Right ventricle myocardium superior (tissue), 1 donor: ENCODE measurements at regions not wholly inside any gene's neighbourhood (a gene's known extent, or its start where the extent isn't known, plus 50 kb on each side); places are given as distances from the start of the nearest gene placed in this dataset.

Experiments used
- ATAC-seq: fragments of 200-7000 bp; cut with Tn5 transposase; one replicate; pipeline ENCODE4 v1.9.1; 2020; ENCODE audit warnings: mild to moderate bottlenecking; ENCODE audit not compliant: poor library complexity
- DNase-seq: peaks from one replicate; pipeline ENCODE4 v3.0.0-alpha.2; 2020
- intact Hi-C: fragments of 100-400 bp; cut with DNase I; formaldehyde crosslinking; loops from one replicate; pipeline ENCODE4 v1.11.2; 2022
- donor health status: DM: no; HTN: yes; CAD: no; lungs with severe emphysema.

DNA sequence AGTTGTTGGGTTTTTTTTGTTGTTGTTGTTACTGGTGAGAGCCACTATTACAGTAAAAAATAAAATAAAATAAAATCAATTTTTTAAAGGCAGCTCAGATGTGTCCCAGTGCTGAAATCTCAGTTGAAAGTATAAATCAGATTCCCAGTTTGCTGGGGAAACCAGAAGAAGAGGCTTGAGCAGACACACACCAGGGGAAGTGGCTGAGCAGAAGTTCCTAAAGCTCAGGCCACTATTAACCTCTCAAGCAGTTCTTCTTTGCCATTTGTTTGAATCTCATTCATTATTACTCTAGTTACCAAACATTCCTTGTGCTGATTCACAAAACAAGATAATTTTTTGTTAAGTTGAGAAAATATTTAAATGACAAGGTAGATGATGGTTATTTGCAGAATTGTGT lies 70.9 kb upstream of the ZSWIM6 start:
- no peak for ATAC-seq
- intact Hi-C loops: no loop called here

DNA sequence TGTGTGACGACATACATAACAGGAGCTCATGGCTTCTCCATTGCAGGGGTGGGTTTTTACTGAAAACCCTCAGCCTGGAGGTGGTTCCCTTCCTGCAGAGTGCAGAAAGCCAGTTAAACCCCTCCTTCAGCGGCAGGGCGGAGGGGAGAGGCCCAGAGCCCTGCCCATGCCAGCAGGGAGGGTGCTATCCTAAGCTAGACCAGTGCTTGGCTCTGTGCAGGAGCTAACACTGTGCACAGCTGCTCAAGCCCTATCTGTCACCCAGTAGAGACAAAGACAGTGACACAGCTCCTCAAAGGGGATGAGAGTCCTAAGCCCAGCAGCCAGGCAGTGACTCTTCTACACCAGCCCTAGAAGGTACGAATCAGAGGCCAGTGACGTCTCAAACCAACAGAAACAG lies 70.0 kb upstream of the ZSWIM6 start:
- DNase-seq (no peak), ATAC-seq (no peak)
- intact Hi-C loops: no loop called here

More for the DNA sequence above, 70.9 kb upstream of the ZSWIM6 start:
- DNase-seq: no peak

DNA sequence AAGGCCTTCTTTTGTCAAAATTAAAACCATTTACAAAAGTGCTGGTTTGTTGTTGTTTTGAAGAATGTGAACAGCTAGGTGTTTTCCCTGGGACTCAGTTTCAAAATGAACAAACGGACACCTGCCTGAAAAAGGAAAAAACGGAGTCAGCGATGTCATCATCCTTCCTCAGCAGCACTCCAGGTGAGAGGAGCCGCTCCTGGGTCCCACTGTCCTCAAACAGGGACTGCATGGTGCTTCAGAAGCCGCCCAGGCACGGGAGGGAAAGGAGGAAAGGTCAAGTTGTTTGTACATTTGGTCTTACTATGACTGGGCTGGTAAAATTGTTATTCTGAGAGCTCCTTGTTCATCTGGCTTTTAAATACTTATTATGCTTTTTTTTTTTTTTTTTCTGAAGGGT lies 69.0 kb upstream of the ZSWIM6 start:
- DNase-seq: no peak
- no peak for ATAC-seq
- intact Hi-C loops: no loop called here

DNA sequence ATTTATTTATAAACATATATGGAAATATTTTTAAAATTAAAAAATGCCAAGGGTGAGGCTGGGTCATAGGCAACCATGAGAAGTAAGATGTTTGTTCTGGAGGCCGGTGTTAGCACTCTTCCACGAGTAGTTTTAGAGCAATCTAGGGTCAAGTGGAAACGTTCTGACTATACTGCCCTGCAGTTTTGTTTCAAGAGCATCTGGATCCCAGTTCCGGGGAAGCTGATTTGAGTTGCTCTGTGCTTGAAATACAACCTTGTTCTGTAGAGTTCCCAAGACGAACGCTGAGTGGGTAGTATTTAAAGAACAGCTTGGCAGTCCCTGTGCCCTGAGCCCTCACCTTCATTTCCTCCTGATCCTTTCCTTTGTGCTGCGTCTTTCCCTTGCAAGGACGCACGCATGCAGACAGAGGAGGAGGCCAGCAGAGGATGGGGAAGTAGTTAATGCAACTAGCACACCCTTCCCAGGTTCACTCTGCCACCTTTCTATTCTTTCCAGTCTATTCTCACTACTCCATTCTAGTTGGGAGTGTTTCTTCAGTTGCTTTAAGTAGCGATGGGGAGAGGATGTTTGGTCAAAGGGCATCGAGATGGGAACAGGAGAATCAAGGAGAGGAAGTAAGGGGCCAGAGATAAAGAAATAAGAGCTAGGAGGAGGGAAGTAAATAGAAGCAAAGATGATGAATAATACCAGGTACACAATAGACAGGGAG lies 68.3 kb upstream of the ZSWIM6 start:
- peak; percentile 25 for ATAC-seq
- DNase-seq: no peak
- intact Hi-C loops: no loop called here

DNA sequence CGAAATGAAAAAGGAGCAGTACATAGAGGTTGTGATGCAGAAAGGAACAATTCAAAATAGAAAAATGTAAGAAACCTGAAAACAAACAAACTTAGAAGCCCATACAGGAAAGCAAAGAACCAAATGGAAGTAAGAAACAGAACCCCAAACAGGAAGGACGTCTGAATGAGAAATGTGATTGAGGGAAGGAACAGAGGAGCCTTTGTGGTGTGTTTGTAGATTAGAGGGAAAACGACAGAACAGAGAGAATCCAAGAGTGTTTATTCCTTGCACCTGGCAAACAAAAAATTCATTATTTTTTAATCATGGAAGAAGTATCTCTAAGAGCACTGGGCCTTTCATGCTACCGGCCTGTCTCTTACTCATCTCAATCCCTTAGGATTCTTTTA lies 67.8 kb upstream of the ZSWIM6 start:
- intact Hi-C loops: no loop called here
- ATAC-seq (no peak), DNase-seq (no peak)

DNA sequence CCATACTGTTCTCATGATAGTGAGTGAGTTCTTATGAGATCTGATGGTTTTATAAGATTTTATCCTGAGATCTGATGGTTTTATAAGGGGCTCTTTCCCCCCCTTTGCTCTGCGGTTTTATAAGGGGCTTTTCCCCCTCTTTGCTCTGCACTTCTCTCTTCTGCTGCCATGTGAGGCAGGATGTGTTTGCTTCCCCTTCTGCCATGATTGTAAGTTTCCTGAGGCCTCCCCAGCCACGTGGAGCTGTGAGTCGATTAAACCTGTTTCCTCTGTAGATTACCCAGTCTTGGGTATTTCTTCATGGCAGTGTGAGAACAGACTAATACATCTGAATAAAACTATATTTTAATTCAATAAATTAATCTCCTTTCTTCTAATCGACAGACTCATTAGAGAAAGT lies 64.9 kb upstream of the ZSWIM6 start:
- ATAC-seq (no peak), DNase-seq (no peak)
- intact Hi-C loops: no loop called here

DNA sequence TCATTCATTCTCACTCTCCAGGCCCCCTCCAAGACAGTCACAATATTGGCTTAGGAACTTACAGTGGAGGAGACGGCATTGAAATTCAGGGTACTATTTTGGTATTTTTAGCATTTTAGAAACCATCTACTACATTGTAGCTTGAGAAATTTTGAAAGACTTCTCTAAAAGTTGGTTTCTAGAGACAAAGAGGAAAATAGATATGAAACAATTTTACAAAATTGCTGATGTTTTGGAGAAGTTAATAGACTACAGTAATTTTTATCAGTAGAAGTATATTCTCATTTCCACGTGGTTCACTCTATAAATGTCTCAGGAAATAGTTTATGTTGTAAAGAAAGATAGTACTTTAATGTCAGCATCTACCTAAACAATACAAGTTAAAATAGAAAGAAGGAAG lies 63.2 kb upstream of the ZSWIM6 start:
- no peak for DNase-seq
- intact Hi-C loops: no loop called here
- ATAC-seq: no peak

DNA sequence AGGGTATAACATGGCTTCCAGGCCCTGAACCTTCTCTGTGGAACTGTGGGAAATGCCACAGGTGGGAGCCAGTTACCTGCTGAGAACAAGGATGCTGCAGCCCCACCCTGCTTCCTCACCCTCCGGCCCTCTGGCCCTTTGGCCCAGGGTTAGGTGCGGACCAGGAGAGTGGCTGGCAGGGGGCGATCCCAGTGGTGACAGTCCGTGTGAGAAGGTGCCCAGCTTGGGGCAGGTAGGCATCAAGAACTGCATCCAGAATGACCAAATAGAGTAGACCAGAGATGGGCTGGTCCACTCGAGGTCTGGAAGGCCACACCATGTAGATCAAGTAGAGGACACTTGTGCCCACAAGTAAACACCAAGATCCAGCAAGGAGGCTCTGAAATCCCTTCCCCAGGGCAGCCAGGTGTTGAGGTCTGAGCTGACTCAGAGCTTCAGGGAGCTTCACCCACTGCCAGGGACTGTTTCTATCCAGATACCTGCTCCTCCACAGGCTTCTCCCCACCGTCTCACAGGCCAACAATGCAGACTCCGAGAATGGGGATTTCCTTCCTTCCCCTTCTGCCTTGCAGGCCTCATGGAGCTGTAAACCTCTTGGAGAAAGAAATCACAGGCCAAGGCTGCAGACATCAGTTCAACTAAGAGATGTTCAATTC lies 61.4 kb upstream of the ZSWIM6 start:
- intact Hi-C loops: no loop called here
- no peak for DNase-seq

DNA sequence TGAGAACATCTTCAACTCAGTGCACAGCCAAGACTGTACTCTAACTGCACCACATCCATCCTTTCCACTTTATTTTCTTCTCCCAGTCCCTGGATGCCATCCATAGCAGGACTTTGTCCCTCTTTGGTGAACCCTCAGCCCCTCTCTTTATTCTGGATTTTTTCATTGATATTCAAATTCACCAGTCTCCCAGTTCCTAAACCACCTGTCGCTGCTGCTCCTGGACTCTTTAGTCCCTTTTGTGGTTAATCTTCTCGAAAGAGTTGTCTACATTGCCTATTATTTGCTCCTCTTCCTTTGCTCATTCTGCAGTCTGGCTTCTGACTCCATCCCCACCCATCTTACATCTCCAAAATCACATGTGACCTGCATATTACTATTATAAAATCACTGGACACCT lies 59.4 kb upstream of the ZSWIM6 start:
- DNase-seq (no peak), ATAC-seq (no peak)
- intact Hi-C loops: no loop called here

More for the DNA sequence above, 61.4 kb upstream of the ZSWIM6 start:
- no peak for ATAC-seq

DNA sequence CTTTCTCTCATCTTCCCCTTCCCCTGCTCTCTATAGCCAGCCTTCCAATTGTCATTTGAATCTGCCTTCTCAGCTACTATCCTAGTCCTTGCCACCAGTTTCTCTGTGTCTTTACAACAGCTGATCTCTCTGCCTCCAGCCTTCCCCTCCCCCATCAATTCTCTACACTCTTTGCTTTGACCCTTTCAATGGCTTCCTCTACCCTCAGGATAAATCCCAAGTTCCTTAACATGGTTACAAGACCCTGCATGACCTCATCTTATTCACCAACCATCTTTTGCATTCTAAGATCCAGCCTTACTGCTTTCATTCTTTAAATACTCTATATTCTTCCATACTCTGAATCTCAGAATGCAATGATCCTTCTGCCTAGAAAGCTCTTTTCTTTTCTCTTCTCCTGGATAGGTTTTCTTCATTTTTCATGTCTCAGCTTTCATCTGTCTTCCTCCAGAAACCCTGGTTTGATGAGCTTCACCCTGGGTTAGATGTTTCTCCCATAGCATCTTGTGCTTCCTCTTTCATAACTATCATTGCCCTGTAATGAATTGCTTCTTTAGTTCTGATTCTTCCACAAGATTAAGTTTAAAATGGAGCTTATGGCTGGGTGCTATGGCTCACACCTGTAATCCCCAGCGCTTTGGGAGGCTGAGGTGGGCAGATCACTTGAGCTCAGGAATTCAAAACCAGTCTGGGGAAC lies 58.6 kb upstream of the ZSWIM6 start:
- DNase-seq: no peak
- intact Hi-C loops: no loop called here

DNA sequence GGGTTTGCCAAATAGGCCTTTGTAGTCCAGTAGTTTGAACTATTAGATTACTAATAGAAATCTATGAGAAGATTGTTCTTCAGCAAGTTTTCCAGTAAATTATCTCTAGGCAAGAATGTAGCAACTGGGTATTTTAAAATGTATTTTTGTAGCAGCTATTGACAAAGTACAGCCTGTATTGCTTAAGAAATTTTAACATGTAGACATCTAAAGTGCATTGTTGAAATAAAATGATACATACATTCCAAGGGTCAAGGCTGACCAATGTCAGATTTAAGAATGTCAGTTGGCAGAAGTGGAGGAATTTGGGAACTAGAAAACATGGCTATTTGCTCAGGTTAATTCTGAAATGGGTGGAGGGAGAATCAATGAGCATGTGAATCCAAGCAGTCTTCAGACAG lies 57.5 kb upstream of the ZSWIM6 start:
- ATAC-seq (no peak), DNase-seq (no peak)
- intact Hi-C loops: no loop called here

More for the DNA sequence above, 58.6 kb upstream of the ZSWIM6 start:
- ATAC-seq: no peak

DNA sequence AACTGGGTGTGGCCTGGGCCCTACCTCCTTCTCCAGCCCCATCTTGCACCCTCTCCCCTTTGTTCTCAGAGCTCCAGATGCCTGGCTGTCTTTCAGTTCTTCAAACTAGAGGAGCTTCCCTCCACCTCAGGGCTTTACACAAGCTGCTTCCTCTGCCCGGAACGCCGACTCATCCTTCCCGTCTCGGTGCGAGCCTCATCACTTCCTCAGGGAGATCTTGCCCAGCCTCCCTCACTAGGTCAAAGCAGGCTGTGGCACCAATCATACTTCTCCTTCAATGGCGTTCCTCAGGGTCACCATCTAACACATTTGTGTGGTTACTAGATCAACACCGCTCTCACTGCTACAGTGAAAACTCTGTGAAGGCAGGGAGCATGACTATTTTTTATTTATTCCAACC lies 56.2 kb upstream of the ZSWIM6 start:
- peak; percentile 39 for ATAC-seq
- intact Hi-C loops: no loop called here
- DNase-seq: peak; percentile 82

DNA sequence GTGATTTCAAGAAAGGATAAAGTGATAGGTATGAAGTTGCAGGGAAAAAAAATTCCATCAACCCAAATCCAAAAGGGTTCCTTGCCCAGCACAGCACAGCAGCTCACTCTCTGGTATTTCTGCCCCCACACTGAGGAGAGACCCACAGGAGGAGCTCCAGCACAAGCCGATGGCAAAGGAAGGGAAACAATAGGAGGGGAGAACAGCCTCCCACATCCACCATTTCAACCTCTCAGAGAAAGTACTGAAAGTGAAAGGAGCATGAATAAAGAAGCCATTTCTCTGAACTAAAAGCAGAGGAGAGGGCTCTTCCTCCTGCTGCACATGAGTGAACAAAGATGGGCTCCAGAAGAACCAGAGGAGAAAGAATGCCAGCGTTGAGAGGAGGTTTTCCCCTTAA lies 54.9 kb upstream of the ZSWIM6 start:
- peak; percentile 21 for ATAC-seq
- intact Hi-C loops: no loop called here
- no peak for DNase-seq

DNA sequence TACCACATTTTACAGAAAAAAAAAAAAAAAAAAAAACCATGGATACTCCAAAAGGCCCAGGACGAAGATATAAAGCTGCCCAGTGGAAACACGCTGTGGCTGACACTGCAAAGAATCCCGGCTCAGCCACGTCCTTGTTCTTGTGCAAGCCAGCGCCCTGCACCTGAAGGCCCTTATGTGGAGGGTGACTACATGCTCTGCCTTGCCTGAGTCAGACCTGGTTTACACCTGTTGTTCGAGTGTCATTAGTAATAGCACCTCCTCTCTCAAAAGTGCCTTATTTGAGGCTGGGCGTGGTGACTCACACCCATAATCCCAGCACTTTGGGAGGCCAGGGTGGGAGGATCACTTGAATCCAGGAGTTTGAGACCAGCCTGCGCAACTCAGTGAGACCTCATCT lies 54.3 kb upstream of the ZSWIM6 start:
- DNase-seq (no peak), ATAC-seq (no peak)
- intact Hi-C loops: no loop called here

DNA sequence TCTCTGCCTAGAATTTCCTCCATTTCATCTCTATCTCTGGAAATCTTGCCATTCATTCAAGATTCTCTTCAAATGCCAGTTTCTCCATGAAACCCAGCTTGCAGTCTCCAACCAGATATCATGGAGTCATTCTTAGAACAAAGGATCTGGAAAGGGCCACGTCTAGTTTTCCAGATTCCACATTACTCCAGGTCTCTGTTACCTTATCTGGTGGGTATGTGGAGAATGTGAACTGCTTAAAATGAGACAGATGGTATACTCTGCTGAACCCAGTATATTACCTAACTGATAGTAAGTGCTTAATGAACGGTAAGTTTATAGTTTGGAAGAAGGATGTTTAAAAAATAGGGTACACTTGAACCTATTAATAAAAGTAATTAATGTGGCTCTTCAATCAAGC lies 52.3 kb upstream of the ZSWIM6 start:
- no peak for DNase-seq
- no peak for ATAC-seq
- intact Hi-C loops: no loop called here

DNA sequence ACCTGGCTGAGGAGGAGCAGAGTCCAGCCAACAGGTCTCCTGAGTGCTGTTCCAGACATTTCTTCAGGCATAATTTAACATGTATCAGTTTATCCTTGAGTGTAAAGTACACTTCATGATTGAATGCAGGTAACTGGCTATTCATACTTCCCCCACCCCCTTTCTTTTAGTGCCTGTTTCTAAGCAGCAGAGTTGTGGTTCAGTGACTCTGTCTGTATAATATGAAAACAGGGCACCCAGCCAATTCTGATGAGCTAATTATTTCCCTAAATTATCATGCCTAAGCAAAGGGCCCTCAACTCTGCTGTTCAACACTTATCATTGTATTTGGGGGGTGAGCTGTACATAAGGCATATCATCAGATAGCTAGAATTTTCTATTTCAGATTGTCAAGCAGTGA lies 51.9 kb upstream of the ZSWIM6 start:
- ATAC-seq: peak; percentile 64
- no peak for DNase-seq
- intact Hi-C loops: no loop called here

DNA sequence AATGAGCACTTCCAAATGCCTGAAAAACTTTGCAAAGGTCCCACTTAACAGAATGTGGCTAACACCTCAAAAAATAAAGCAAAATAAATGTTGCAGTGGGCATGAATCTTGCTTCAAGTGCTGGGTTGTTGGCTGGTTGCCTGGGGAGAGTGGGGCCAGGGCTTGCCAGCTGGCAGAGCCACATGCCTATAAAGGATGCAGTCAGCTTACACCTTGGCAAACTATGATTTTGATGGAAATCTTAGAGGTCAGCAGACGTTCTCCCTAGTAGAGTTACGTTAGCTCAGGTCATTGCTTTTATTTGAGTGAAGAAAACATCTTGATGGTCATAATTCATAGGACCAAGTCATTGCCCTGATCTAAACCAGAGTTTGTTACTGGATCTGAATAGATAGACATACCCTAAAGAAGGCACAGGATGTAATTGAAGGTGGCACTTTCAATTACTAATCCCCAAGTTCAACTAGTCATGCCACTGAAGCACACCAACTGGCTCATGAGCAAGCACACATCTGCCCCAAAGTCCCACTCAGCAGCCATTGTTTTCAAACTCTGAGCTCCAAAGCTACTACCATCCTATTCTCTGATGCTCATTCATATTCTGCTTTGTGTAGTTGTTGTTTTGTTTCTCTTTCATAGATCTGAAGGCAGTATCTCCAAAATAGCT lies 51.2 kb upstream of the ZSWIM6 start:
- intact Hi-C loops: no loop called here
- ATAC-seq: peak; percentile 83
- DNase-seq: peak; percentile 64

DNA sequence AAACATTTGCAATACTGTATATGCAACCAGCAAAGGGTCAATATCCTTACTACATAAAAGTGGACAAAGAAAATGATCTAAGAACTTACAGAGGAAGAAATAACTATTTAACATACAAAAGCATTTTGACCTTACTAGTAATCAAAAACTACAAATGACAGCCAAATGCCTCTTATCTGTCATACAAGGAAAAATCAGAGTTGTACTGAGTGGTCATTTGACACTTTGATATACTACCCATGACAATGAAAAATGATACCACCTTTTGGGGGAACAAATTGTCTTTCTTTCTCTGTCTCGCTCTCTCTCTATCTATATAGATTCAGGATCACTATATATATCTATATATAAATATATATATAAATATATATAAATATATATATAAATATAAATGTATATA lies 50.4 kb upstream of the ZSWIM6 start:
- ATAC-seq (no peak), DNase-seq (no peak)
- intact Hi-C loops: no loop called here
